ENCODE measurements at regions not wholly inside any gene's neighbourhood (a gene's known extent, or its start where the extent isn't known, plus 50 kb on each side); places are given as distances from the start of the nearest gene placed in this dataset.

- no peak for TF ChIP-seq EZH2 (IDR thresholded peaks at IDR 0.05)
- TF ChIP-seq POLR2AphosphoS5 (IDR thresholded peaks at IDR 0.05; ENCODE audit: borderline replicate concordance, low read depth, low read length), result no peak
- TF ChIP-seq FOXP2 (optimal IDR thresholded peaks at IDR 0.05; ENCODE audit: control extremely low read depth, extremely low read length, insufficient read depth), result no peak
Measured at GRCh38 chr7:85947767-85948166, 695.9 kb upstream of the GRM3 start.

All from SK-N-MC (cell line).